Kidney epithelial cell (primary cell): ENCODE measurements at regions not wholly inside any gene's neighbourhood (a gene's known extent, or its start where the extent isn't known, plus 50 kb on each side); places are given as distances from the start of the nearest gene placed in this dataset.
"Not testable (repeated sequence)": the region's sequence is repeated elsewhere in the genome, so short reads cannot be mapped to it uniquely, and the experiment has no call there.

Source experiments
- DNase-seq: peaks from one replicate; pipeline ENCODE4 v3.0.0-alpha.2; 2010; ENCODE audit warnings: low read depth
- H3K27me3 ChIP-seq: 2 replicates; pipeline ENCODE4 v1.6.0; 2011; ENCODE audit warnings: low read length; ENCODE audit not compliant: control insufficient read depth, insufficient read depth
- H3K36me3 ChIP-seq: 2 replicates; pipeline ENCODE4 v1.5.1; 2011; ENCODE audit warnings: low read length; ENCODE audit not compliant: control insufficient read depth, insufficient read depth
- H3K4me3 ChIP-seq: 2 replicates; pipeline ENCODE4 v1.5.1; 2011; ENCODE audit warnings: low read depth, mild to moderate bottlenecking, control low read depth, low read length
- TF ChIP-seq, protein P1 (sequence below): IDR thresholded peaks from 2 replicates; pipeline ENCODE4 v1.5.1; 2011; ENCODE audit warnings: mild to moderate bottlenecking, moderate library complexity, low read length, control low read depth, inconsistent platforms; ENCODE audit not compliant: insufficient read depth, poor library complexity, severe bottlenecking

DNA sequence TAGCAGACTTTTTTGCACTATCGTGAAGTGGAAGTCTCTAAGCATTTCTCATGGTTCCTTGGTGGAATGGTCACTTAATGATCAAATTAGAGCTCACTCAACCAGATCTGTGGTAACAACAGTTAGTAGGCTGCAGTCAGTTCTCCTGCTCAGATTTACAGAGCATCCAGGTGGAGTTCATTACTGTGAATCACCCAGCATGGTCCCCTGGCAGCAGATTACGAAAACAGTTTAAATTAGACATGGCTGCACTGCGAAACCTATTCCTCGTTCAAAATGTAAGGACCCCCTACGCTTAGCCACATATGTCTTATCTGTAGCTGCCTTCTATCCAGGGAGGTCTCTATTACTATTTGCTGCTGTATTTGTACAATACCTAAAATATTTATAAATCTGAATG, 823.6 kb upstream of the ARRDC3 start:
- no peak for DNase-seq
- TF ChIP-seq, protein P1, sequence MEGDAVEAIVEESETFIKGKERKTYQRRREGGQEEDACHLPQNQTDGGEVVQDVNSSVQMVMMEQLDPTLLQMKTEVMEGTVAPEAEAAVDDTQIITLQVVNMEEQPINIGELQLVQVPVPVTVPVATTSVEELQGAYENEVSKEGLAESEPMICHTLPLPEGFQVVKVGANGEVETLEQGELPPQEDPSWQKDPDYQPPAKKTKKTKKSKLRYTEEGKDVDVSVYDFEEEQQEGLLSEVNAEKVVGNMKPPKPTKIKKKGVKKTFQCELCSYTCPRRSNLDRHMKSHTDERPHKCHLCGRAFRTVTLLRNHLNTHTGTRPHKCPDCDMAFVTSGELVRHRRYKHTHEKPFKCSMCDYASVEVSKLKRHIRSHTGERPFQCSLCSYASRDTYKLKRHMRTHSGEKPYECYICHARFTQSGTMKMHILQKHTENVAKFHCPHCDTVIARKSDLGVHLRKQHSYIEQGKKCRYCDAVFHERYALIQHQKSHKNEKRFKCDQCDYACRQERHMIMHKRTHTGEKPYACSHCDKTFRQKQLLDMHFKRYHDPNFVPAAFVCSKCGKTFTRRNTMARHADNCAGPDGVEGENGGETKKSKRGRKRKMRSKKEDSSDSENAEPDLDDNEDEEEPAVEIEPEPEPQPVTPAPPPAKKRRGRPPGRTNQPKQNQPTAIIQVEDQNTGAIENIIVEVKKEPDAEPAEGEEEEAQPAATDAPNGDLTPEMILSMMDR: no peak

DNA sequence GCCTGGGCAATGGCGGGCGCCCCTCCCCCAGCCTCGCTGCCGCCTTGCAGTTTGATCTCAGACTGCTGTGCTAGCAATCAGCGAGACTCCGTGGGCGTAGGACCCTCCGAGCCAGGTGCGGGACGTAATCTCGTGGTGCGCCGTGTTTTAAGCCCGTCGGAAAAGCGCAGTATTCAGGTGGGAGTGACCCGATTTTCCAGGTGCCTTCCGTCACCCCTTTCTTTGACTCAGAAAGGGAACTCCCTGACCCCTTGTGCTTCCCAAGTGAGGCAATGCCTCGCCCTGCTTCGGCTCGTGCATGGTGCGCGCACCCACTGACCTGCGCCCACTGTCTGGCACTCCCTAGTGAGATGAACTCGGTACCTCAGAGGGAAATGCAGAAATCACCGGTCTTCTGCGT, 815.9 kb upstream of the ARRDC3 start:
- H3K36me3 ChIP-seq, H3K4me3 ChIP-seq, H3K27me3 ChIP-seq, DNase-seq: not testable (repeated sequence)

More for the DNA sequence above, 823.6 kb upstream of the ARRDC3 start:
- H3K27me3 ChIP-seq: no peaks in the 10 kb centered on the region
- no peak overlapping the region for H3K4me3 ChIP-seq
- no peaks in the 10 kb centered on the region for H3K36me3 ChIP-seq

DNA sequence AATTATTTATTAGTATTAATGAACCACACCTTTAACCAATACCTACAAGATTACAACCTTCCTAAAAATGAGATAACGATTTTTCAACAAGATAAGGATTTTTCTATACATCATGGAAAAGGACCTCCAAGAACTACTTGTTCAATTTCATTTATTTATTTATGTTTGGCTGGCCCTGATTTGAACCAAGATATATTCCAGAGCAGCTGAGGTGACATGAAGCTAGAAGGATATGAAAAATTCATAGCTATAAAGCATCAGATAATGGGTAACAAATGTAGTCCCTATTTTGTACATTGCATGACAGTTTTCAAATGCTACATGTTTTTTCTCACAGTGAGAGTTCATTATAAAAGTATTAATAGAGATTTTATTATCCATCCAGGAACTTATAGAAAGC, 798.5 kb upstream of the ARRDC3 start:
- DNase-seq: no peak
- H3K36me3 ChIP-seq: no peaks in the 10 kb centered on the region
- TF ChIP-seq, protein P1: no peak
- no peaks in the 10 kb centered on the region for H3K27me3 ChIP-seq
- no peak overlapping the region for H3K4me3 ChIP-seq

- TF ChIP-seq, protein P1: no peak
- no peak for DNase-seq
- Histone ChIP-seq H3K27me3 (no peaks in the 10 kb centered on the region), H3K36me3 (no peaks in the 10 kb centered on the region), H3K4me3 (no peak overlapping the region)
Observed at GRCh38 chr5:92180391-92180790, 797.3 kb upstream of the ARRDC3 start.

DNA sequence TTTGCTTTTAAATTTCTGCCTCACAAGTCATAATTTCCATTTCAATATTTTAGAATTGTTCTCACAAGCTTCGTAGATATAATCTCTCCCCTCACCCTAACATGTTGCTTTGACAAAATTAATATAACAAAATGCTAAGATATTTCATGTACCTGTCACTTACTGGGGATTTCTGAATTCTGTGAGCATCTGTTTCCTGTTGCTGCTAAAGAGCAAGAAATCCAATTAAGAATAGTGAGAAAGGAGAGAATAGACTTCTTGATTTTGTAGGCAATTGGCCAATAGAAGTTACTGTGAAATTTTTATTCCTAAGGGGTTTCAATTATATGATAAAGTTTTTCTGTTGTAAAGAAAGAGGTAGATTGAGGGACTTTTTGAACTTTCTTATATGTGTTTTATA, 796.5 kb upstream of the ARRDC3 start:
- H3K4me3 ChIP-seq: no peak overlapping the region
- TF ChIP-seq, protein P1: no peak

GRCh38 chr5:92177926-92178487, 794.9 kb upstream of the ARRDC3 start:
- Histone ChIP-seq H3K27me3 (no peaks in the 10 kb centered on the region), H3K36me3 (no peaks in the 10 kb centered on the region), H3K4me3 (no peak overlapping the region)
- no peak for DNase-seq
- TF ChIP-seq, protein P1: no peak

More for the DNA sequence above, 796.5 kb upstream of the ARRDC3 start:
- no peak for DNase-seq
- no peaks in the 10 kb centered on the region for H3K27me3 ChIP-seq
- no peaks in the 10 kb centered on the region for H3K36me3 ChIP-seq

DNA sequence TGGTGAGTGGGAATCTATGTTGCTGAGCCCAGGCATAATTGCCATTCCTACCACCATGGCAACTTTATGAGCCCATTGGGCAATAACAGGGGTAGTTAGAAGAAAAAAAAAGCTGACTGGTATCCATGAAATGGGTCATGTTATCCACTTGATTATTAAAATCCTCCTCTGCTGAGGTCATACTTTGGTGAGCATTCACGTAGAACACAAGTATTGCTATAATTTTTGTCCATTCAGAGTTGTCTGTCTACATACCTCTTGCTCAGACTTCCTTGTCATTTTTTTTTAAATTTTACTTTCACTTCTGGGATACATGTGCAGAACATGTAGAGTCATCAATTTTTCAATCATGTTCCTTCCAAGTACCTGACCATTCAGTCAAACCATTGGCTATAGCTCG, 780.8 kb upstream of the ARRDC3 start:
- no peaks in the 10 kb centered on the region for H3K36me3 ChIP-seq
- no peak for DNase-seq
- TF ChIP-seq, protein P1: no peak
- no peaks in the 10 kb centered on the region for H3K27me3 ChIP-seq
- H3K4me3 ChIP-seq: no peak overlapping the region
